Activated CD8-positive, alpha-beta memory T cell treated with anti-CD3 and anti-CD28 coated beads for 36 hours (primary cell): ENCODE measurements at regions not wholly inside any gene's neighbourhood (a gene's known extent, or its start where the extent isn't known, plus 50 kb on each side); places are given as distances from the start of the nearest gene placed in this dataset.

Experiments
- CTCF ChIA-PET: fragments of 350-600 bp; sonication (Branson Sonifier 250); formaldehyde crosslinking; loops from one replicate; lab custom pipeline; 2021; ENCODE audit warnings: antibody characterized with exemption; lab: Charles Lee
- POLR2A ChIA-PET: fragments of 350-600 bp; sonication (Branson Sonifier 250); formaldehyde crosslinking; loops from one replicate; lab custom pipeline; 2021; ENCODE audit warnings: antibody characterized with exemption; lab: Charles Lee

- CTCF ChIA-PET = no interaction called here
- POLR2A ChIA-PET = no interaction called here
Measured at GRCh38 chr12:5191803-5192538, 148.3 kb downstream of the KCNA5 start.

- ChIA-PET CTCF (no interaction called here), POLR2A (no interaction called here)
Measured at GRCh38 chr12:5192726-5193125, 149.0 kb downstream of the KCNA5 start.

- POLR2A ChIA-PET = no interaction called here
- CTCF ChIA-PET = interaction anchor here (0.5 kb wide), 1 partner anchor 240 kb away, joined by 4 read pairs; no protein-coding TSS in a partner anchor
Measured at GRCh38 chr12:5194306-5194705, 150.6 kb downstream of the KCNA5 start.

GRCh38 chr12:5195244-5195643, 151.6 kb downstream of the KCNA5 start:
- ChIA-PET CTCF (no interaction called here), POLR2A (no interaction called here)

- POLR2A ChIA-PET = interaction anchor here (0.6 kb wide), 1 partner anchor 118 kb away, joined by 3 read pairs; no protein-coding TSS in a partner anchor
- CTCF ChIA-PET = no interaction called here
Measured at GRCh38 chr12:5195691-5196090, 152.0 kb downstream of the KCNA5 start.

GRCh38 chr12:5197131-5197530, 153.5 kb downstream of the KCNA5 start:
- POLR2A ChIA-PET = no interaction called here
- CTCF ChIA-PET = no interaction called here

- CTCF ChIA-PET = no interaction called here
- POLR2A ChIA-PET = no interaction called here
Measured at GRCh38 chr12:5197656-5198055, 154.0 kb downstream of the KCNA5 start.

GRCh38 chr12:5200278-5201087, 156.8 kb downstream of the KCNA5 start:
- POLR2A ChIA-PET = no interaction called here
- CTCF ChIA-PET = no interaction called here

GRCh38 chr12:5201554-5202218, 158.0 kb downstream of the KCNA5 start:
- ChIA-PET CTCF (no interaction called here), POLR2A (no interaction called here)

GRCh38 chr12:5203274-5203673, 159.6 kb downstream of the KCNA5 start:
- CTCF ChIA-PET = no interaction called here

GRCh38 chr12:5203720-5204119, 160.0 kb downstream of the KCNA5 start:
- CTCF ChIA-PET = no interaction called here

More at GRCh38 chr12:5203274-5203673, 159.6 kb downstream of the KCNA5 start:
- POLR2A ChIA-PET = no interaction called here

GRCh38 chr12:5204271-5204670, 160.6 kb downstream of the KCNA5 start:
- ChIA-PET CTCF (no interaction called here), POLR2A (no interaction called here)

More at GRCh38 chr12:5203720-5204119, 160.0 kb downstream of the KCNA5 start:
- POLR2A ChIA-PET = no interaction called here

- POLR2A ChIA-PET = no interaction called here
- CTCF ChIA-PET = no interaction called here
Measured at GRCh38 chr12:5204831-5205230, 161.2 kb downstream of the KCNA5 start.

GRCh38 chr12:5206401-5207175, 162.9 kb downstream of the KCNA5 start:
- ChIA-PET POLR2A (no interaction called here), CTCF (no interaction called here)

- ChIA-PET CTCF (no interaction called here), POLR2A (no interaction called here)
Measured at GRCh38 chr12:5210179-5210922, 166.7 kb downstream of the KCNA5 start.

- ChIA-PET POLR2A (no interaction called here), CTCF (no interaction called here)
Measured at GRCh38 chr12:5210923-5211290, 167.2 kb downstream of the KCNA5 start.

GRCh38 chr12:5213336-5213735, 169.7 kb downstream of the KCNA5 start:
- ChIA-PET CTCF (no interaction called here), POLR2A (no interaction called here)

- POLR2A ChIA-PET = no interaction called here
Measured at GRCh38 chr12:5213990-5214389, 170.3 kb downstream of the KCNA5 start.

GRCh38 chr12:5217936-5218335, 174.3 kb downstream of the KCNA5 start:
- ChIA-PET POLR2A (no interaction called here), CTCF (no interaction called here)

More at GRCh38 chr12:5213990-5214389, 170.3 kb downstream of the KCNA5 start:
- CTCF ChIA-PET = no interaction called here
